ENCODE measurements at regions not wholly inside any gene's neighbourhood (a gene's known extent, or its start where the extent isn't known, plus 50 kb on each side); places are given as distances from the start of the nearest gene placed in this dataset.

DNA sequence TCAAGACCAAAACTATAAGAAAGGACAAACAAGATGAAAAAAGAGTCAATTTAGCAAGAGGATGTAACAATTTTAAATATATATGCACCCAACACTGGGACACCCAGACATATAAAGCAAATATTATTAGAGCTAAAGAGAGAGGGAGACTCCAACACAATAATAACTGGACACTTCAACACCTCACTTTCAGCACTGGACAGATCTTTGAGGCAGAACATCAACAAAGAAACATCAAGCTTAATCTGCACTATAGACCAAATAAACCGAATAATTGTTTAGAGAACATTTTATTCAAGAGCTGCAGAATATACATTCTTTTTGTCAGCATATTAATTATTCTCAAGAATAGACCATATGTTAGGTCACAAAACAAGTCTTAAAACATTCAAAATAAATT lies 109.7 kb upstream of the TET2 start:
- TF ChIP-seq, protein P1, sequence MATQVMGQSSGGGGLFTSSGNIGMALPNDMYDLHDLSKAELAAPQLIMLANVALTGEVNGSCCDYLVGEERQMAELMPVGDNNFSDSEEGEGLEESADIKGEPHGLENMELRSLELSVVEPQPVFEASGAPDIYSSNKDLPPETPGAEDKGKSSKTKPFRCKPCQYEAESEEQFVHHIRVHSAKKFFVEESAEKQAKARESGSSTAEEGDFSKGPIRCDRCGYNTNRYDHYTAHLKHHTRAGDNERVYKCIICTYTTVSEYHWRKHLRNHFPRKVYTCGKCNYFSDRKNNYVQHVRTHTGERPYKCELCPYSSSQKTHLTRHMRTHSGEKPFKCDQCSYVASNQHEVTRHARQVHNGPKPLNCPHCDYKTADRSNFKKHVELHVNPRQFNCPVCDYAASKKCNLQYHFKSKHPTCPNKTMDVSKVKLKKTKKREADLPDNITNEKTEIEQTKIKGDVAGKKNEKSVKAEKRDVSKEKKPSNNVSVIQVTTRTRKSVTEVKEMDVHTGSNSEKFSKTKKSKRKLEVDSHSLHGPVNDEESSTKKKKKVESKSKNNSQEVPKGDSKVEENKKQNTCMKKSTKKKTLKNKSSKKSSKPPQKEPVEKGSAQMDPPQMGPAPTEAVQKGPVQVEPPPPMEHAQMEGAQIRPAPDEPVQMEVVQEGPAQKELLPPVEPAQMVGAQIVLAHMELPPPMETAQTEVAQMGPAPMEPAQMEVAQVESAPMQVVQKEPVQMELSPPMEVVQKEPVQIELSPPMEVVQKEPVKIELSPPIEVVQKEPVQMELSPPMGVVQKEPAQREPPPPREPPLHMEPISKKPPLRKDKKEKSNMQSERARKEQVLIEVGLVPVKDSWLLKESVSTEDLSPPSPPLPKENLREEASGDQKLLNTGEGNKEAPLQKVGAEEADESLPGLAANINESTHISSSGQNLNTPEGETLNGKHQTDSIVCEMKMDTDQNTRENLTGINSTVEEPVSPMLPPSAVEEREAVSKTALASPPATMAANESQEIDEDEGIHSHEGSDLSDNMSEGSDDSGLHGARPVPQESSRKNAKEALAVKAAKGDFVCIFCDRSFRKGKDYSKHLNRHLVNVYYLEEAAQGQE (IDR thresholded peaks at IDR 0.05; ENCODE audit: low read depth), result peak; percentile 80
- no peak for TF ChIP-seq EP300 (IDR thresholded peaks at IDR 0.05; ENCODE audit: borderline replicate concordance)

DNA sequence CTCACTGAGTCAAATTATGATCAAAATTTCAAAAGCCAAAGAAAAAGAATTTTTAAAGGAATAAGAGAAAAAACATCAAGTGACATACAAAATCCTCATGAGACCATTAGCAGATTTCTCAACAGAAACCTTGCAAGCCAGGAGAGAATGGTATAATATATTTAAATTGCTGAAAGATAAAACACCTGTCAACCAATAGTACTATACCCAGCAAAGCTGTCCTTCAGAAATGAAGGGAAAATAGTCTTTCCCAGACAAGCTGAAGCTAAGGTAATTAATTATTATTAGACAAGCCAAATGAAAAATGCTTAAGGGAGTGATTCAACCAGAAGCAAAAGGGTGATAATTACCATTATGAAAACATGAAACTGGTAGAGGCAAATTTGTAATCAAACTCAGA lies 104.2 kb upstream of the TET2 start:
- TF ChIP-seq EGR1 (IDR thresholded peaks at IDR 0.05) (no peak), EP300 (IDR thresholded peaks at IDR 0.05; ENCODE audit: borderline replicate concordance) (no peak), RAD21 (IDR thresholded peaks at IDR 0.05; ENCODE audit: low read depth) (no peak), YY1 (IDR thresholded peaks at IDR 0.05; ENCODE audit: low read depth) (no peak), TAF1 (IDR thresholded peaks at IDR 0.05; ENCODE audit: low read depth) (no peak), CEBPB (IDR thresholded peaks at IDR 0.05) (no peak), NFIC (IDR thresholded peaks at IDR 0.05) (no peak), ZBTB7A (IDR thresholded peaks at IDR 0.05; ENCODE audit: low read depth) (no peak), TEAD4 (IDR thresholded peaks at IDR 0.05) (no peak), CREB1 (IDR thresholded peaks at IDR 0.05; ENCODE audit: low read depth) (no peak), FOXM1 (IDR thresholded peaks at IDR 0.05; ENCODE audit: borderline replicate concordance, low read depth) (no peak)
- TF ChIP-seq, protein P2, sequence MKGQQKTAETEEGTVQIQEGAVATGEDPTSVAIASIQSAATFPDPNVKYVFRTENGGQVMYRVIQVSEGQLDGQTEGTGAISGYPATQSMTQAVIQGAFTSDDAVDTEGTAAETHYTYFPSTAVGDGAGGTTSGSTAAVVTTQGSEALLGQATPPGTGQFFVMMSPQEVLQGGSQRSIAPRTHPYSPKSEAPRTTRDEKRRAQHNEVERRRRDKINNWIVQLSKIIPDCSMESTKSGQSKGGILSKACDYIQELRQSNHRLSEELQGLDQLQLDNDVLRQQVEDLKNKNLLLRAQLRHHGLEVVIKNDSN (IDR thresholded peaks at IDR 0.05), result no peak
- TF ChIP-seq, protein P3, sequence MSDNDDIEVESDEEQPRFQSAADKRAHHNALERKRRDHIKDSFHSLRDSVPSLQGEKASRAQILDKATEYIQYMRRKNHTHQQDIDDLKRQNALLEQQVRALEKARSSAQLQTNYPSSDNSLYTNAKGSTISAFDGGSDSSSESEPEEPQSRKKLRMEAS (IDR thresholded peaks at IDR 0.05), result no peak

DNA sequence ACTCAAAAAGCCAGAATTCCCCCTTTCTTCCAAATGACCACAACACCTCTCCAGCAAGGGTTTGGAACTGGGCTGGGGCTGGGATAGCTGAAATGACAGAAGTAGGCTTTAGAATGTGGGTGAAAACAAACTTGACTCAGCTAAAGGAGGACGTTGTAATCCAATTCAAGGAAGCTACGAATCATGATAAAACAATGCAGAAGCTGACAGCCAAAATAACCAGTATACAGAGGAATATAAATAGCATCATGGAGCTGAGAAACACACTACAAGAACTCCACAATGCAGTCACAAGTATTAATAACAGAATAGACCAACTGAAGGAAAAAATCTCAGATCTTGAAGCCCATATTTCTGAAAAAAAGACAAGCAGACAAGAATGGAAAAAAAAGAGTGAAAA lies 95.8 kb upstream of the TET2 start:
- no peak for TF ChIP-seq TEAD4 (IDR thresholded peaks at IDR 0.05)
- TF ChIP-seq EP300 (IDR thresholded peaks at IDR 0.05; ENCODE audit: borderline replicate concordance), result no peak
- no peak for TF ChIP-seq TCF12 (IDR thresholded peaks at IDR 0.05; ENCODE audit: low read depth)
- no peak for TF ChIP-seq RAD21 (IDR thresholded peaks at IDR 0.05; ENCODE audit: low read depth)
- TF ChIP-seq ZBTB7A (IDR thresholded peaks at IDR 0.05; ENCODE audit: low read depth), result no peak
- no peak for TF ChIP-seq EGR1 (IDR thresholded peaks at IDR 0.05)
- TF ChIP-seq CEBPB (IDR thresholded peaks at IDR 0.05), result no peak
- TF ChIP-seq TAF1 (IDR thresholded peaks at IDR 0.05; ENCODE audit: low read depth), result no peak
- TF ChIP-seq, protein P3 (IDR thresholded peaks at IDR 0.05), result no peak
- TF ChIP-seq, protein P1 (IDR thresholded peaks at IDR 0.05; ENCODE audit: low read depth), result no peak
- TF ChIP-seq NFIC (IDR thresholded peaks at IDR 0.05), result no peak
- TF ChIP-seq, protein P2 (IDR thresholded peaks at IDR 0.05), result no peak
- TF ChIP-seq FOXM1 (IDR thresholded peaks at IDR 0.05; ENCODE audit: borderline replicate concordance, low read depth), result no peak
- no peak for TF ChIP-seq CREB1 (IDR thresholded peaks at IDR 0.05; ENCODE audit: low read depth)
- TF ChIP-seq YY1 (IDR thresholded peaks at IDR 0.05; ENCODE audit: low read depth), result no peak

DNA sequence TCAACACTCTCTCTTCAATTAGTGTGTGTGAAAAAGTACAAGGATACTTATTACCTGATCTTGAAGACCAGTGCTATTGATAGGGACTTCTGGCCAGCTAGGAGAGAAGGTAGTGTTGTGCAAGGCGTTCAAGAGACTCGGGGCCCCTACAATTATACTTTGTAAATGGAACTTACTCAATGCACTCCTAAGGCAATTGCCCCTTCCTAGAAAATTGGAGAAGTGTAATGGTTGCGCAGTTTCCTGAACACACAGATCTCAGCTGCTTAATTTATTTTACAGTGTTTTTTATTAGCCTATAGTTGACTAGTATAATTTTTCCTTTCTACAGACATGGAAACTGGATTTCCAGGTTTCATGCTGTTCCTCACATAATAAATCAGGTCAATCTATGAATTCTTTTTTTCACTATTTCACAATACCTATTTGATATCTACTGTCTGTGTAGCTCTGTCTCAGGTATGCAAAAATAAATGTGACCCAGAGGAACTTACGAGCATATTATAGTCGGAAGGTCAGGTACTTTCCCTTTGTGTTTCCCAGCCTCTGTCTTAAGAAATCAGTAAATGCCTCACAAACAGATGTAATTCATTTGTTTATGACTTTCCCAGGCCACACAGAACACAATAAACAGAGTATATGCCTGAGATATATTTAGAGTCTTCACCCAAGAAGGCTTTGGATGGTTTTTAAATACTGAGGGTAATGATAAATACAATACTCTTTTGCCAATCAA lies 89.1 kb upstream of the TET2 start:
- TF ChIP-seq CEBPB (IDR thresholded peaks at IDR 0.05), result no peak
- TF ChIP-seq NFIC (IDR thresholded peaks at IDR 0.05), result no peak
- TF ChIP-seq CREB1 (IDR thresholded peaks at IDR 0.05; ENCODE audit: low read depth), result no peak
- TF ChIP-seq ZBTB7A (IDR thresholded peaks at IDR 0.05; ENCODE audit: low read depth), result no peak
- TF ChIP-seq EP300 (IDR thresholded peaks at IDR 0.05; ENCODE audit: borderline replicate concordance), result no peak
- no peak for TF ChIP-seq EGR1 (IDR thresholded peaks at IDR 0.05)
- TF ChIP-seq TAF1 (IDR thresholded peaks at IDR 0.05; ENCODE audit: low read depth), result no peak
- TF ChIP-seq, protein P1 (IDR thresholded peaks at IDR 0.05; ENCODE audit: low read depth), result no peak
- TF ChIP-seq TEAD4 (IDR thresholded peaks at IDR 0.05), result no peak
- no peak for TF ChIP-seq TCF12 (IDR thresholded peaks at IDR 0.05; ENCODE audit: low read depth)
- no peak for TF ChIP-seq YY1 (IDR thresholded peaks at IDR 0.05; ENCODE audit: low read depth)
- TF ChIP-seq FOXM1 (IDR thresholded peaks at IDR 0.05; ENCODE audit: borderline replicate concordance, low read depth), result no peak
- TF ChIP-seq, protein P2 (IDR thresholded peaks at IDR 0.05), result no peak
- no peak for TF ChIP-seq RAD21 (IDR thresholded peaks at IDR 0.05; ENCODE audit: low read depth)

All from Ishikawa (cell line).